ENCODE measurements at regions not wholly inside any gene's neighbourhood (a gene's known extent, or its start where the extent isn't known, plus 50 kb on each side); places are given as distances from the start of the nearest gene placed in this dataset.
A peak's percentile ranks its signal among the peaks of the same experiment; 100 is the strongest.

- POLR2A ChIA-PET, result no interaction called here
Measured at GRCh38 chr6:165729307-165729936, 66.4 kb upstream of the PDE10A start.

More at GRCh38 chr6:165729307-165729936, 66.4 kb upstream of the PDE10A start:
- Histone ChIP-seq H4K20me1 (ENCODE audit: insufficient read depth, low read length) (no peaks in the 10 kb centered on the region), H3K9me3 (ENCODE audit: low read length) (no peaks in the 10 kb centered on the region), H3K4me3 (replicated peaks in 1 of 3; ENCODE audit: insufficient read depth in 1 of 3, low read depth in 2 of 3, low read length in 3 of 3) (no peak overlapping the region), H3K36me3 (replicated peaks in 1 of 2; ENCODE audit: control insufficient read depth in 1 of 2, insufficient read depth in 2 of 2, low read length in 2 of 2) (no peaks in the 10 kb centered on the region), H3K4me1 (ENCODE audit: insufficient read depth, low read length) (no peaks in the 10 kb centered on the region), H3K4me2 (ENCODE audit: low read depth, low read length) (no peak overlapping the region), H3K27me3 (ENCODE audit: control insufficient read depth in 1 of 2, insufficient read depth in 2 of 2, low read length in 2 of 2) (peaks cover 5 to 37% of the 10 kb centered on the region in 2 experiments; a peak in 4 of 5 replicates), H3K79me2 (ENCODE audit: insufficient read depth, low read length) (no peaks in the 10 kb centered on the region), H3K9ac (ENCODE audit: insufficient read depth, low read depth, low read length) (no peak overlapping the region), H3K27ac (ENCODE audit: extremely low read length, insufficient read depth, low read length) (no peak overlapping the region), H2AFZ (ENCODE audit: low read length) (no peak overlapping the region)
- FAIRE-seq (peak; percentile 46), DNase-seq (ENCODE audit: low spot score) (peak; percentile 13), ATAC-seq (peak; percentile 65)
- WGBS (ENCODE audit: low lambda C conversion rate), result 9% methylated on average over 1 of the region's 1 CpG
- intact Hi-C loops (cut with micrococcal nuclease; ENCODE audit: unreplicated experiment), result loop anchor here (1.0 to 2.0 kb wide), 2 partner anchors 121 to 377 kb away; no protein-coding TSS in a partner anchor
- in situ Hi-C loops (cut with HindIII; ENCODE audit: extremely low pct_ligation_motif_present, low pct_unique_long_range_greater_than_20kb), result no loop called here
- no TSS peak for BruUV-seq (replicated peaks)
- TF ChIP-seq SMC3 (IDR thresholded peaks at IDR 0.05; ENCODE audit: low read length), result peak; percentile 42
- TF ChIP-seq ZFY (CRISPR knock-in tag; IDR thresholded peaks at IDR 0.05), result no peak
- peak; percentile 35 for TF ChIP-seq STAG1 (CRISPR knock-in tag; IDR thresholded peaks at IDR 0.05)
- peak; percentile 63 for TF ChIP-seq CTCF (CRISPR knock-in tag; IDR thresholded peaks at IDR 0.05)
- no peak for TF ChIP-seq MATR3 (CRISPR knock-in tag; IDR thresholded peaks at IDR 0.05)
- TF ChIP-seq KLF13 (CRISPR knock-in tag; IDR thresholded peaks at IDR 0.05), result no peak
- peak; percentile 77; the same call in 1 of the 2 replicates for TF ChIP-seq SRF (IDR thresholded peaks at IDR 0.05; ENCODE audit: low read depth, low read length)
- CTCF ChIA-PET (ENCODE audit: low intra/inter-chr PET ratio, low total read pairs), result interaction anchor here (1.7 to 1.8 kb wide), 2 partner anchors 121 to 377 kb away, joined by 8 to 11 read pairs; no protein-coding TSS in a partner anchor
